ENCODE measurements at regions not wholly inside any gene's neighbourhood (a gene's known extent, or its start where the extent isn't known, plus 50 kb on each side); places are given as distances from the start of the nearest gene placed in this dataset.

- no peak for TF ChIP-seq ZBTB7A (IDR thresholded peaks at IDR 0.05; ENCODE audit: low read depth)
- TF ChIP-seq RAD21 (IDR thresholded peaks at IDR 0.05; ENCODE audit: low read depth): no peak
- no peak for TF ChIP-seq CREB1 (IDR thresholded peaks at IDR 0.05; ENCODE audit: low read depth)
- TF ChIP-seq TAF1 (IDR thresholded peaks at IDR 0.05; ENCODE audit: low read depth): no peak
- no peak for TF ChIP-seq FOXM1 (IDR thresholded peaks at IDR 0.05; ENCODE audit: borderline replicate concordance, low read depth)
- TF ChIP-seq EGR1 (IDR thresholded peaks at IDR 0.05): no peak
- no peak for TF ChIP-seq CEBPB (IDR thresholded peaks at IDR 0.05)
- no peak for TF ChIP-seq YY1 (IDR thresholded peaks at IDR 0.05; ENCODE audit: low read depth)
- no peak for TF ChIP-seq TCF12 (IDR thresholded peaks at IDR 0.05; ENCODE audit: low read depth)
- TF ChIP-seq USF1 (IDR thresholded peaks at IDR 0.05): no peak
- no peak for TF ChIP-seq EP300 (IDR thresholded peaks at IDR 0.05; ENCODE audit: borderline replicate concordance)
- no peak for TF ChIP-seq MAX (IDR thresholded peaks at IDR 0.05)
These were observed 1335.9 kb downstream of the UQCRFS1 start for GRCh38 chr19:27876976-27877512.

GRCh38 chr19:27876489-27876888, 1336.5 kb downstream of the UQCRFS1 start:
- no peak for TF ChIP-seq FOXM1 (IDR thresholded peaks at IDR 0.05; ENCODE audit: borderline replicate concordance, low read depth)
- no peak for TF ChIP-seq YY1 (IDR thresholded peaks at IDR 0.05; ENCODE audit: low read depth)
- TF ChIP-seq CEBPB (IDR thresholded peaks at IDR 0.05): no peak
- no peak for TF ChIP-seq NFIC (IDR thresholded peaks at IDR 0.05)
- TF ChIP-seq REST (IDR thresholded peaks at IDR 0.05; ENCODE audit: low read depth): no peak
- no peak for TF ChIP-seq USF1 (IDR thresholded peaks at IDR 0.05)
- no peak for TF ChIP-seq CREB1 (IDR thresholded peaks at IDR 0.05; ENCODE audit: low read depth)
- no peak for TF ChIP-seq TAF1 (IDR thresholded peaks at IDR 0.05; ENCODE audit: low read depth)

- TF ChIP-seq CEBPB (IDR thresholded peaks at IDR 0.05) (no peak), RAD21 (IDR thresholded peaks at IDR 0.05; ENCODE audit: low read depth) (no peak), YY1 (IDR thresholded peaks at IDR 0.05; ENCODE audit: low read depth) (no peak), USF1 (IDR thresholded peaks at IDR 0.05) (no peak), EGR1 (IDR thresholded peaks at IDR 0.05) (no peak), EP300 (IDR thresholded peaks at IDR 0.05; ENCODE audit: borderline replicate concordance) (no peak), TCF12 (IDR thresholded peaks at IDR 0.05; ENCODE audit: low read depth) (no peak), NFIC (IDR thresholded peaks at IDR 0.05) (no peak), TAF1 (IDR thresholded peaks at IDR 0.05; ENCODE audit: low read depth) (no peak), CREB1 (IDR thresholded peaks at IDR 0.05; ENCODE audit: low read depth) (no peak), TEAD4 (IDR thresholded peaks at IDR 0.05) (no peak), MAX (IDR thresholded peaks at IDR 0.05) (no peak), FOXM1 (IDR thresholded peaks at IDR 0.05; ENCODE audit: borderline replicate concordance, low read depth) (no peak)
These were observed 1340.6 kb downstream of the UQCRFS1 start for GRCh38 chr19:27872370-27872769.

GRCh38 chr19:27870293-27870692, 1342.7 kb downstream of the UQCRFS1 start:
- no peak for TF ChIP-seq EGR1 (IDR thresholded peaks at IDR 0.05)
- TF ChIP-seq EP300 (IDR thresholded peaks at IDR 0.05; ENCODE audit: borderline replicate concordance): no peak
- no peak for TF ChIP-seq TAF1 (IDR thresholded peaks at IDR 0.05; ENCODE audit: low read depth)
- no peak for TF ChIP-seq ZBTB7A (IDR thresholded peaks at IDR 0.05; ENCODE audit: low read depth)
- no peak for TF ChIP-seq MAX (IDR thresholded peaks at IDR 0.05)
- TF ChIP-seq RAD21 (IDR thresholded peaks at IDR 0.05; ENCODE audit: low read depth): no peak
- TF ChIP-seq TEAD4 (IDR thresholded peaks at IDR 0.05): no peak
- TF ChIP-seq REST (IDR thresholded peaks at IDR 0.05; ENCODE audit: low read depth): no peak
- no peak for TF ChIP-seq YY1 (IDR thresholded peaks at IDR 0.05; ENCODE audit: low read depth)
- TF ChIP-seq TCF12 (IDR thresholded peaks at IDR 0.05; ENCODE audit: low read depth): no peak
- TF ChIP-seq FOXM1 (IDR thresholded peaks at IDR 0.05; ENCODE audit: borderline replicate concordance, low read depth): no peak

- no peak for TF ChIP-seq FOXM1 (IDR thresholded peaks at IDR 0.05; ENCODE audit: borderline replicate concordance, low read depth)
These were observed 1344.9 kb downstream of the UQCRFS1 start for GRCh38 chr19:27868007-27868406.

Measured in Ishikawa (cell line).